Endodermal cell (in vitro differentiated cells): ENCODE measurements at regions not wholly inside any gene's neighbourhood (a gene's known extent, or its start where the extent isn't known, plus 50 kb on each side); places are given as distances from the start of the nearest gene placed in this dataset.

Source experiments
- DNase-seq: peaks from one replicate; pipeline ENCODE4 v3.0.0-alpha.2; 2017
- H3K27ac ChIP-seq: 2 replicates; pipeline ENCODE4 v1.5.1; 2013; ENCODE audit warnings: mild to moderate bottlenecking, low read depth, low read length, moderate library complexity
- H3K27me3 ChIP-seq: 2 replicates; pipeline ENCODE4 v1.6.1; 2013; ENCODE audit warnings: mild to moderate bottlenecking, low read length, moderate library complexity; ENCODE audit not compliant: insufficient read depth, control insufficient read depth, poor library complexity, severe bottlenecking
- H3K36me3 ChIP-seq: 2 replicates; pipeline ENCODE4 v1.7.0; 2013; ENCODE audit warnings: mild to moderate bottlenecking, low read length, moderate library complexity; ENCODE audit not compliant: control insufficient read depth, insufficient read depth
- H3K4me1 ChIP-seq: one replicate; pipeline ENCODE4 v1.7.0; 2013; ENCODE audit warnings: low read length; ENCODE audit not compliant: control insufficient read depth, insufficient read depth
- H3K4me3 ChIP-seq: 2 replicates; pipeline ENCODE4 v1.5.1; 2013; ENCODE audit warnings: mild to moderate bottlenecking, low read length, moderate library complexity
- H3K9ac ChIP-seq: 2 replicates; pipeline ENCODE4 v1.6.1; 2013; ENCODE audit warnings: mild to moderate bottlenecking, low read length, moderate library complexity; ENCODE audit not compliant: poor library complexity, severe bottlenecking; ENCODE audit errors: extremely low read depth
- H3K9me3 ChIP-seq: 2 replicates; pipeline ENCODE4 v1.6.1; 2013; ENCODE audit warnings: mild to moderate bottlenecking, low read length, moderate library complexity; ENCODE audit not compliant: control insufficient read depth
- H3K27ac Mint-ChIP-seq: 2 replicates; pipeline ENCODE4 v1.8.0; 2020; ENCODE audit warnings: mixed read lengths
- H3K27me3 Mint-ChIP-seq: 2 replicates; pipeline ENCODE4 v1.8.0; 2021; ENCODE audit warnings: mild to moderate bottlenecking, mixed read lengths; ENCODE audit not compliant: insufficient read depth
- H3K36me3 Mint-ChIP-seq: 2 replicates; pipeline ENCODE4 v1.8.0; 2020; ENCODE audit warnings: low read depth, mixed read lengths
- H3K4me1 Mint-ChIP-seq: 2 replicates; pipeline ENCODE4 v1.8.0; 2020; ENCODE audit warnings: mixed read lengths
- H3K4me3 Mint-ChIP-seq: 2 replicates; pipeline ENCODE4 v1.8.0; 2020; ENCODE audit warnings: mild to moderate bottlenecking, moderate library complexity, mixed read lengths
- H3K9me3 Mint-ChIP-seq: 2 replicates; pipeline ENCODE4 v1.8.0; 2020; ENCODE audit warnings: mild to moderate bottlenecking, mixed read lengths
- CTCF ChIP-seq: fragments of 200-600 bp; sonication (generic); conservative IDR thresholded peaks from 2 replicates; pipeline ENCODE4 v1.5.0; 2021; ENCODE audit warnings: antibody characterized with exemption, mild to moderate bottlenecking
- WGBS, 2 experiments: methylation state at CpG; one replicate each; pipeline versions ENCODE4 v1.1.5 to v1.1.7; 2013; ENCODE audit warnings: missing lambda C conversion rate in 2 of 2, mixed read lengths in 1 of 2; ENCODE audit not compliant: insufficient coverage in 1 of 2, insufficient read length in 1 of 2; 5-methylcytosine and 5-hydroxymethylcytosine counted together

DNA sequence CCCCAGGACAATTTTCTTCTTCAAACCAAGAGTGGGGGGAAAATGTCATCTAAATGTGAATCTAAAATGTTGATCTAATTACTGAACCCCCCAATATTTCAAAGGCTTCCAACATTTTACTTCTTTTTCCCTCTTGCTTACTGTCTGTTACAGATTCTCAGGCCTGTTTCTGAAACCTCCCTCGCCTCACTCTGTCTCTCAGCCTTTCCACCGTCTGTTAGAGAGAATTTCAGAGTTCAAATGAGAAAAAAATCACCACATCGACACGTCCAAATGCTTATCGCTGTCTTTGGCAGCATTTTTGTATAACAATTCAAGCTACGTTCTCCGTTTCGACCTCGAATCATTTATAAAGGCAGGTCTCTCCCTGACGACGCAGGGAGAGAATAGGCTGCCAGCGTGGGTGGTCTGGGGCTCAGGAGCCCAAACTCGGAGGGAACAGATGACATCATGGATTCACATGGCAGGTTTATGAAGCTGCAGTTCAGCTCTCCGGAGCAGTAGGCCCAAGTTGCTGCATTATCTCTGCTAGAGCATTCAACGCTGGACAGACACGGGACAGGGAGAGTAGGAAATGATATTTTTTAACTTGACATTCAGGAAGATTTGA is 139.8 kb downstream of the GAS1 start:
- Histone ChIP-seq H3K9ac (no peak overlapping the region), H3K4me1 (no peaks in the 10 kb centered on the region), H3K27me3 (no peaks in the 10 kb centered on the region), H3K4me3 (no peak overlapping the region), H3K27ac (peak overlapping the region; percentile 48), H3K36me3 (no peaks in the 10 kb centered on the region), H3K9me3 (no peaks in the 10 kb centered on the region)
- DNase-seq: no peak
- Mint-ChIP-seq H3K9me3 (no peaks in the 10 kb centered on the region), H3K4me3 (no peak overlapping the region), H3K27me3 (no peaks in the 10 kb centered on the region), H3K36me3 (no peaks in the 10 kb centered on the region), H3K4me1 (no peaks in the 10 kb centered on the region), H3K27ac (no peak overlapping the region)
- TF ChIP-seq CTCF: no peak
- 48 to 67% methylated on average over 15 to 16 of the region's 16 CpGs for WGBS, 2 experiments

GRCh38 chr9:86804011-86804410 is 143.3 kb downstream of the GAS1 start:
- Histone ChIP-seq H3K4me3 (no peak overlapping the region), H3K36me3 (no peaks in the 10 kb centered on the region), H3K27me3 (no peaks in the 10 kb centered on the region), H3K27ac (no peak overlapping the region), H3K9ac (no peak overlapping the region), H3K9me3 (no peaks in the 10 kb centered on the region), H3K4me1 (no peaks in the 10 kb centered on the region)
- Mint-ChIP-seq H3K4me1 (no peaks in the 10 kb centered on the region), H3K27ac (no peak overlapping the region), H3K27me3 (no peaks in the 10 kb centered on the region), H3K4me3 (no peak overlapping the region), H3K9me3 (no peaks in the 10 kb centered on the region), H3K36me3 (no peaks in the 10 kb centered on the region)
- no peak for DNase-seq
- 95 to 100% methylated on average over 1 to 3 of the region's 3 CpGs for WGBS, 2 experiments
- no peak for TF ChIP-seq CTCF

- no peak overlapping the region for H3K27ac ChIP-seq
- no peak overlapping the region for H3K9ac ChIP-seq
- H3K27me3 ChIP-seq: no peaks in the 10 kb centered on the region
- no peaks in the 10 kb centered on the region for H3K9me3 Mint-ChIP-seq
- no peaks in the 10 kb centered on the region for H3K4me1 Mint-ChIP-seq
- no peak for TF ChIP-seq CTCF
- no peak overlapping the region for H3K4me3 ChIP-seq
- no peak overlapping the region for H3K4me3 Mint-ChIP-seq
- H3K9me3 ChIP-seq: no peaks in the 10 kb centered on the region
- WGBS, 2 experiments: 92 to 95% methylated on average over 3 to 5 of the region's 5 CpGs
- H3K36me3 Mint-ChIP-seq: no peaks in the 10 kb centered on the region
- H3K4me1 ChIP-seq: no peaks in the 10 kb centered on the region
- H3K27ac Mint-ChIP-seq: no peak overlapping the region
- H3K27me3 Mint-ChIP-seq: no peaks in the 10 kb centered on the region
- DNase-seq: no peak
- no peaks in the 10 kb centered on the region for H3K36me3 ChIP-seq
Observed at GRCh38 chr9:86802900-86803673, 144.2 kb downstream of the GAS1 start.
